ENCODE measurements at regions not wholly inside any gene's neighbourhood (a gene's known extent, or its start where the extent isn't known, plus 50 kb on each side); places are given as distances from the start of the nearest gene placed in this dataset.

DNA sequence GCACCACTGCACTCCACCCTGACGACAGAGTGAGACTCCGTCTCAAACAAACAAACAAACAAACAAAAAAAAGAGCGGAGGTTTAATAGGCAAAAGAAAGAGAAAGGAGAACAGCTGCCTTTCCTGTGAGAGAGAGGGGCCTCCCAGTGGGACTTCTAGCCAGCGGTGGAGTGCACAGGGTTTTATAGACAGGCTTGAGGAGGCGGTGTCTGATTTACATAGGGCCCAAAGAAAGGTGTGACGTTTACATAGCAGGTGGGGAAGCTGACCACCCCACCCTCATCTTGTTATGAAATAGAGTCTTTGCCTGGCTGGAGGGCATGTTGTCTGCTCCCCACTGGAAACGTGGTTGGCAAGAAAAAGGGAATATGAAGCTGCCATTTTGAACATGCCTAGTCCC is 106.0 kb upstream of the CSNK1A1L start:
- Histone ChIP-seq H3K4me3 (no peak overlapping the region), H3K9me3 (no peaks in the 10 kb centered on the region), H3K36me3 (no peaks in the 10 kb centered on the region), H3K4me1 (no peaks in the 10 kb centered on the region), H3K27me3 (no peaks in the 10 kb centered on the region), H3K27ac (no peak overlapping the region)
- 66 to 75% methylated on average over 7 of the region's 7 CpGs for WGBS, 2 donors
- no peak for DNase-seq
- TF ChIP-seq, protein P1, sequence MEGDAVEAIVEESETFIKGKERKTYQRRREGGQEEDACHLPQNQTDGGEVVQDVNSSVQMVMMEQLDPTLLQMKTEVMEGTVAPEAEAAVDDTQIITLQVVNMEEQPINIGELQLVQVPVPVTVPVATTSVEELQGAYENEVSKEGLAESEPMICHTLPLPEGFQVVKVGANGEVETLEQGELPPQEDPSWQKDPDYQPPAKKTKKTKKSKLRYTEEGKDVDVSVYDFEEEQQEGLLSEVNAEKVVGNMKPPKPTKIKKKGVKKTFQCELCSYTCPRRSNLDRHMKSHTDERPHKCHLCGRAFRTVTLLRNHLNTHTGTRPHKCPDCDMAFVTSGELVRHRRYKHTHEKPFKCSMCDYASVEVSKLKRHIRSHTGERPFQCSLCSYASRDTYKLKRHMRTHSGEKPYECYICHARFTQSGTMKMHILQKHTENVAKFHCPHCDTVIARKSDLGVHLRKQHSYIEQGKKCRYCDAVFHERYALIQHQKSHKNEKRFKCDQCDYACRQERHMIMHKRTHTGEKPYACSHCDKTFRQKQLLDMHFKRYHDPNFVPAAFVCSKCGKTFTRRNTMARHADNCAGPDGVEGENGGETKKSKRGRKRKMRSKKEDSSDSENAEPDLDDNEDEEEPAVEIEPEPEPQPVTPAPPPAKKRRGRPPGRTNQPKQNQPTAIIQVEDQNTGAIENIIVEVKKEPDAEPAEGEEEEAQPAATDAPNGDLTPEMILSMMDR (IDR thresholded peaks at IDR 0.05) = no peak
- no peak for TF ChIP-seq POLR2A (IDR thresholded peaks at IDR 0.05)
- intact Hi-C loops (cut with DNase I) = no loop called here

DNA sequence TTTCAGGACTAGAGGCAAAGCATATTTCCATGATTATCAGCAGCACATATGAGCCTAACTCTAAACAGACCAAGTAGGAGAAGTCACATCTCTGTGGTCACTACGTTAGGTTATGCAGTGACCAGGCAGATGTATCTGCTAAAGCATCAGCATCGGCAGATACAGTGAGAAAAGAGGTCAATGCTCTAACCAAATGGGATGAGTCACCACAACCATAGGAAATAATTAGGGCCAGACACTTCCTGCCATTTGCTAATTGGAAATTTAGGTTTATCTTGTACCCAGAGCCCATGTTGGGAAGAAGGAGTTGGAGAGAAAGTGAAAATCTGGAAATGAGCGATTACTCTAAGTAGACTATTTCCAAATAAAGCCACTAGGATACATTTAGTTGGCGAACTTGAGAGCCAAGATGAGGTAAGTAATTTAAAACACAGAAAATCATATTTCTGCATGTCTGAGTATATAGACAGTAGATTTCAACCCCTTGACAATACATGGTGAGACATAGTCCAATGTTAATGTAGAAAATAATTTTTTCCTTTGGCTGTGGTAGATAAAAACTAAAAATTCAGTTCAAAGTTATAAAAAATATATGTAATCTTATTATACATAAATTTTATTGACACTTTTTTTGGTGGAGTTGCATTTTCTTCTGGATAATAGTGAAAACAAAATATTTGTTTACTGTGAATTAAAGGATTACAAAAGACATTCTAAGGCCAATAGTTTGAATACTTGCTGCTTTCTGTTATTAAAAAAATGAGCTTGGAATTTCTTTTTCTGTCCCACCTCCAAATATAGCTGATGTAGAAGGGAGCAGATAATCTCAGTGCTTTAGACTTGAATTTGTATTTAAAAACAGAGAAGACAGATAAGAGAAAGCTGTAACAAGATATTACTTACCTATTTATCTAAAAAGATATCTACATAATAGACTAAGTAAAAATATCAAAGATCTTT is 104.4 kb upstream of the CSNK1A1L start:
- Histone ChIP-seq H3K4me1 (no peaks in the 10 kb centered on the region), H3K4me3 (no peak overlapping the region), H3K36me3 (no peaks in the 10 kb centered on the region), H3K9me3 (no peaks in the 10 kb centered on the region), H3K27me3 (no peaks in the 10 kb centered on the region), H3K27ac (no peak overlapping the region)
- intact Hi-C loops (cut with DNase I) = no loop called here
- WGBS, 2 donors = 71 to 82% methylated on average over 4 of the region's 4 CpGs
- TF ChIP-seq, protein P1 (IDR thresholded peaks at IDR 0.05) = no peak
- no peak for TF ChIP-seq POLR2A (IDR thresholded peaks at IDR 0.05)
- no peak for DNase-seq

DNA sequence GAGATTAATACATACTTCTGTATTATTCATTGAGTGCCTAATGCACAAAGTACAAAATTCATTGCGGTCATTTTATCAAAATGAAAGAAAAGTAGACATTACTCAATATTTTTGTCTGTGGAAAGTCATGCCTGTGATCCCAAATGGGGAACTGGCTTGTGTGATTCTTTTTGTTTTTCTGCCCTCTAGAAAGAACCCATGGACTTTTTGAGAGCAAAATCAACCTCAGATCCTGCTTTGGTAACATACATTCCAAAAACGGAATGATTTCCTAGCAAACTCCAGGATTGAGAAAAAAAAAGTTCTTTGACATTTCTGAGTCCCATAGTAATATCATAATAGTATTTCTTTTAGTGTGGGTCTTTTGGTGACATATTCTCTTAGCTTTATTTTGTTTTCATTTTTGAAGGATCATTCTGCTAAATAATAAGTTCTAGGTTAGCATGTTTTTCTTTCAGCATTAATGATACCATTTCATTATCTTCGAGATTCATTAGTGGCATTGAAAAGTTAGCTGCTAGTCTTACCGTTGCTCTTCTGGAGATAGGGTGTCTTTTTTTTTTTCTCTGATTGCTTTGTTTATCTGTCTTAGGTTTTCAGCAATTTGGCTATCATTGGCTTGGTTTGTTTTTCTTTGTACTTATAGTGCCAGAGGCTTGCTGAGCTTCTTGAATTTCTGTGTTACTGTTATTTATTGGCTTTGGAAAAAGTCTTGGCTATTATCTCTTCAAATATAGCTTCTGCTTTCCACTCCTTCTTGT is 102.4 kb upstream of the CSNK1A1L start:
- DNase-seq = no peak
- Histone ChIP-seq H3K9me3 (no peaks in the 10 kb centered on the region), H3K36me3 (no peaks in the 10 kb centered on the region), H3K4me1 (no peaks in the 10 kb centered on the region), H3K27ac (no peak overlapping the region), H3K4me3 (no peak overlapping the region), H3K27me3 (no peaks in the 10 kb centered on the region)
- WGBS, 2 donors = 61 to 76% methylated on average over 4 of the region's 4 CpGs
- intact Hi-C loops (cut with DNase I) = no loop called here
- no peak for TF ChIP-seq POLR2A (IDR thresholded peaks at IDR 0.05)
- TF ChIP-seq, protein P1 (IDR thresholded peaks at IDR 0.05) = no peak

DNA sequence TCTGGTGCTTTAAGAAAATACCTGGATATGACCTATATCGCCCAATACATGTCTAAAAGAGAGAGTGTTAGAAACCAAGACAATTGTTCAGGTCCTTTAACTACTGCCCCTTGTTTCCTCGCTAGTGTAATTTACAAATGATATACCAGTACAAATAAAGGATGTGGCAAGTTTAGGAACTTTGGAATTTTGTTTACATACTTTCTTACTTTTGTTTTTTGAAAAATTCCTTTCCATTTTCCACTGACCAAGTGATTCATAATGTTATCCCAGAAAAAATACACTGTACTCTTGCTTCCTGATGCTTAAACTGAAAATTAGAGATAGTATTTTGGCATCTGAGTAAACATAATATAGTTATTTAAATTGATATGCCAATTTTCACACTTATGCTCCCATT is 96.8 kb upstream of the CSNK1A1L start:
- TF ChIP-seq, protein P1 (IDR thresholded peaks at IDR 0.05) = no peak
- TF ChIP-seq POLR2A (IDR thresholded peaks at IDR 0.05) = no peak
- no peak for DNase-seq
- Histone ChIP-seq H3K27me3 (no peaks in the 10 kb centered on the region), H3K36me3 (no peaks in the 10 kb centered on the region), H3K9me3 (no peaks in the 10 kb centered on the region), H3K27ac (no peak overlapping the region), H3K4me1 (no peaks in the 10 kb centered on the region), H3K4me3 (no peak overlapping the region)
- 71 to 75% methylated on average over 2 of the region's 2 CpGs for WGBS, 2 donors
- intact Hi-C loops (cut with DNase I) = no loop called here

DNA sequence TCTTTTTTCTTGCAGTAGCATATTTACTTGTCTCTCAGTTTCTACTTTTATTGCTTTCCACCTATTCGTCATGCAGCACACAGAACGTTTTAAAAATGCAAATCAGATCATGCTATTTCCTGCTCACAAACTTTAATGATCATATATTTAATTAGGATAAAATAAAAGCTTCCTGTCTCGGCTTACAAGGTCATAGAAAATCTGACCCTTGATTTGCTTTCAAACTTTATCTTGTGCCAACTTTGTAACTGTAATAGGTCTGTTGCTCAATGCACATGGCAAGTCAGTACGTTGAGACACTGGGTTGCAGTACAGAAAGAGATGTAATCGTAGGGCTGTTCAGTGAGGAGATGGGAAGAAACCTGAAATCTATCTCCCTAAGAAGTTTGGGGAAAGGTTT is 95.6 kb upstream of the CSNK1A1L start:
- H3K27me3 ChIP-seq = no peaks in the 10 kb centered on the region
- H3K27ac ChIP-seq = no peak overlapping the region
- H3K4me1 ChIP-seq = no peaks in the 10 kb centered on the region
- TF ChIP-seq, protein P1 (IDR thresholded peaks at IDR 0.05) = no peak
- no peak for TF ChIP-seq POLR2A (IDR thresholded peaks at IDR 0.05)
- no peak for DNase-seq
- intact Hi-C loops (cut with DNase I) = no loop called here
- no peaks in the 10 kb centered on the region for H3K9me3 ChIP-seq
- no peaks in the 10 kb centered on the region for H3K36me3 ChIP-seq
- 50 to 53% methylated on average over 5 of the region's 5 CpGs for WGBS, 2 donors
- H3K4me3 ChIP-seq = no peak overlapping the region

Measured in esophagus squamous epithelium (tissue), 5 donors.